SK-N-SH (cell line): ENCODE measurements at regions not wholly inside any gene's neighbourhood (a gene's known extent, or its start where the extent isn't known, plus 50 kb on each side); places are given as distances from the start of the nearest gene placed in this dataset.

Experiments
- EP300 ChIP-seq, 2 experiments: IDR thresholded peaks; 2 replicates each; pipeline versions ENCODE4 v1.4.0 to v1.6.1; 2012; ENCODE audit warnings: borderline replicate concordance in 1 of 2, low read depth in 1 of 2, low read length in 1 of 2
- GATA2 ChIP-seq: sonication (generic); formaldehyde crosslinking; IDR thresholded peaks from 2 replicates; pipeline ENCODE4 v1.5.0; 2020; ENCODE audit warnings: mild to moderate bottlenecking, missing genetic modification reagents
- TAF1 ChIP-seq: IDR thresholded peaks from 2 replicates; pipeline ENCODE4 v1.6.1; 2012; ENCODE audit warnings: low read depth, mild to moderate bottlenecking, low read length, moderate library complexity, borderline replicate concordance
- TCF12 ChIP-seq: IDR thresholded peaks from 2 replicates; pipeline ENCODE4 v1.4.0; 2012
- TF ChIP-seq, protein P1 (sequence below): fragments of 200-600 bp; sonication (generic); IDR thresholded peaks from 2 replicates; pipeline ENCODE4 v1.6.1; 2017; ENCODE audit warnings: antibody characterized with exemption, mild to moderate bottlenecking, moderate library complexity
- TF ChIP-seq, protein P2 (sequence below): IDR thresholded peaks from 2 replicates; pipeline ENCODE4 v1.4.0; 2012; ENCODE audit warnings: low read depth, borderline replicate concordance

DNA sequence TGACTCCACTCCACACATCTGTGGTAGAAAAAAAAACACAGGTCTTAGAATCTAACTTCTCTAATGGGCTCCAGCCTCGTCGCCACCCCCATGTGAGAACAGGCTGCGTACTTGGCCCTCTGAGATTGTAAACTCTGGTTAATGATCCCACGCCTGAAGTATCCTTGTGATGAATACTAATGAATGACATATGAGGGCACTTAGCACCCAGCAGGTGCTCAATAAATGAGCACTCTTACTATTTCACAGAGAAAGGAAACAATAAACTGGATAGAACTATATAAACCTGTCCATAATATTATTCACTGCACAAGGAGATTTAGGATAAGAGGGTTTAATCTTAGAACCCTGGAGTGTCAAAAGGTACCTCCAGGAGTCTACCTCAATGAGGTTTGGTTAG lies 310.1 kb upstream of the HNRNPA3 start:
- TF ChIP-seq GATA2 (CRISPR knock-in tag), result no peak
- TF ChIP-seq, protein P1, sequence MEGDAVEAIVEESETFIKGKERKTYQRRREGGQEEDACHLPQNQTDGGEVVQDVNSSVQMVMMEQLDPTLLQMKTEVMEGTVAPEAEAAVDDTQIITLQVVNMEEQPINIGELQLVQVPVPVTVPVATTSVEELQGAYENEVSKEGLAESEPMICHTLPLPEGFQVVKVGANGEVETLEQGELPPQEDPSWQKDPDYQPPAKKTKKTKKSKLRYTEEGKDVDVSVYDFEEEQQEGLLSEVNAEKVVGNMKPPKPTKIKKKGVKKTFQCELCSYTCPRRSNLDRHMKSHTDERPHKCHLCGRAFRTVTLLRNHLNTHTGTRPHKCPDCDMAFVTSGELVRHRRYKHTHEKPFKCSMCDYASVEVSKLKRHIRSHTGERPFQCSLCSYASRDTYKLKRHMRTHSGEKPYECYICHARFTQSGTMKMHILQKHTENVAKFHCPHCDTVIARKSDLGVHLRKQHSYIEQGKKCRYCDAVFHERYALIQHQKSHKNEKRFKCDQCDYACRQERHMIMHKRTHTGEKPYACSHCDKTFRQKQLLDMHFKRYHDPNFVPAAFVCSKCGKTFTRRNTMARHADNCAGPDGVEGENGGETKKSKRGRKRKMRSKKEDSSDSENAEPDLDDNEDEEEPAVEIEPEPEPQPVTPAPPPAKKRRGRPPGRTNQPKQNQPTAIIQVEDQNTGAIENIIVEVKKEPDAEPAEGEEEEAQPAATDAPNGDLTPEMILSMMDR, result no peak
- TF ChIP-seq, protein P2, sequence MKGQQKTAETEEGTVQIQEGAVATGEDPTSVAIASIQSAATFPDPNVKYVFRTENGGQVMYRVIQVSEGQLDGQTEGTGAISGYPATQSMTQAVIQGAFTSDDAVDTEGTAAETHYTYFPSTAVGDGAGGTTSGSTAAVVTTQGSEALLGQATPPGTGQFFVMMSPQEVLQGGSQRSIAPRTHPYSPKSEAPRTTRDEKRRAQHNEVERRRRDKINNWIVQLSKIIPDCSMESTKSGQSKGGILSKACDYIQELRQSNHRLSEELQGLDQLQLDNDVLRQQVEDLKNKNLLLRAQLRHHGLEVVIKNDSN, result no peak
- TF ChIP-seq TCF12, result no peak
- TF ChIP-seq EP300 (IDR thresholded peaks at IDR 0.05; ENCODE audit: borderline replicate concordance in 1 of 2, low read depth in 1 of 2, low read length in 1 of 2), result no peak
- no peak for TF ChIP-seq TAF1
